ENCODE measurements at regions not wholly inside any gene's neighbourhood (a gene's known extent, or its start where the extent isn't known, plus 50 kb on each side); places are given as distances from the start of the nearest gene placed in this dataset.

- H3K36me3 ChIP-seq (ENCODE audit: control insufficient read depth, insufficient read depth, low read length): no peaks in the 10 kb centered on the region
- H3K4me3 ChIP-seq (ENCODE audit: low read depth, low read length): no peak overlapping the region
- no peaks in the 10 kb centered on the region for H3K9me3 ChIP-seq (ENCODE audit: control insufficient read depth, low read length)
- H3K27me3 ChIP-seq (ENCODE audit: control insufficient read depth, insufficient read depth, low read length): no peaks in the 10 kb centered on the region
- no peak overlapping the region for H3K9ac ChIP-seq
- H3K4me1 ChIP-seq: no peaks in the 10 kb centered on the region
- no peak overlapping the region for H3K27ac ChIP-seq
- no peak overlapping the region for H2AFZ ChIP-seq
- no peak overlapping the region for H3K4me2 ChIP-seq (ENCODE audit: low read length)
- H3K79me2 ChIP-seq: no peaks in the 10 kb centered on the region
- no peak for TF ChIP-seq CTCF (IDR thresholded peaks at IDR 0.05)
Measured at GRCh38 chr4:107467461-107467860, 252.6 kb downstream of the PAPSS1 start.

GRCh38 chr4:107458194-107458593 lies 261.8 kb downstream of the PAPSS1 start:
- Histone ChIP-seq H3K4me3 (ENCODE audit: low read depth, low read length) (no peak overlapping the region), H3K4me1 (no peaks in the 10 kb centered on the region), H3K36me3 (ENCODE audit: control insufficient read depth, insufficient read depth, low read length) (no peaks in the 10 kb centered on the region), H3K9me3 (ENCODE audit: control insufficient read depth, low read length) (no peaks in the 10 kb centered on the region), H2AFZ (no peak overlapping the region), H3K4me2 (ENCODE audit: low read length) (no peak overlapping the region), H3K79me2 (no peaks in the 10 kb centered on the region), H3K27ac (no peak overlapping the region), H3K9ac (no peak overlapping the region), H3K27me3 (ENCODE audit: control insufficient read depth, insufficient read depth, low read length) (no peaks in the 10 kb centered on the region)
- no peak for TF ChIP-seq CTCF (IDR thresholded peaks at IDR 0.05)

GRCh38 chr4:107453987-107454386 lies 266.0 kb downstream of the PAPSS1 start:
- no peak overlapping the region for H2AFZ ChIP-seq
- no peaks in the 10 kb centered on the region for H3K27me3 ChIP-seq (ENCODE audit: control insufficient read depth, insufficient read depth, low read length)
- no peak overlapping the region for H3K27ac ChIP-seq
- H3K79me2 ChIP-seq: no peaks in the 10 kb centered on the region
- H3K36me3 ChIP-seq (ENCODE audit: control insufficient read depth, insufficient read depth, low read length): no peaks in the 10 kb centered on the region
- no peak overlapping the region for H3K4me3 ChIP-seq (ENCODE audit: low read depth, low read length)
- no peak overlapping the region for H3K4me2 ChIP-seq (ENCODE audit: low read length)
- no peaks in the 10 kb centered on the region for H3K4me1 ChIP-seq
- H3K9ac ChIP-seq: no peak overlapping the region
- H3K9me3 ChIP-seq (ENCODE audit: control insufficient read depth, low read length): no peaks in the 10 kb centered on the region
- TF ChIP-seq CTCF (IDR thresholded peaks at IDR 0.05): no peak

GRCh38 chr4:107452717-107453630 lies 267.1 kb downstream of the PAPSS1 start:
- H3K27ac ChIP-seq: no peak overlapping the region
- H3K4me2 ChIP-seq (ENCODE audit: low read length): no peak overlapping the region
- no peaks in the 10 kb centered on the region for H3K4me1 ChIP-seq
- H3K36me3 ChIP-seq (ENCODE audit: control insufficient read depth, insufficient read depth, low read length): no peaks in the 10 kb centered on the region
- H3K79me2 ChIP-seq: no peaks in the 10 kb centered on the region
- H2AFZ ChIP-seq: no peak overlapping the region
- TF ChIP-seq CTCF (IDR thresholded peaks at IDR 0.05): no peak
- H3K27me3 ChIP-seq (ENCODE audit: control insufficient read depth, insufficient read depth, low read length): no peaks in the 10 kb centered on the region
- H3K9ac ChIP-seq: no peak overlapping the region
- H3K9me3 ChIP-seq (ENCODE audit: control insufficient read depth, low read length): no peaks in the 10 kb centered on the region
- H3K4me3 ChIP-seq (ENCODE audit: low read depth, low read length): no peak overlapping the region

All from parathyroid adenoma (tissue), 2 donors.